Fibroblast of skin of back (primary cell): ENCODE measurements at regions not wholly inside any gene's neighbourhood (a gene's known extent, or its start where the extent isn't known, plus 50 kb on each side); places are given as distances from the start of the nearest gene placed in this dataset.
A peak's percentile ranks its signal among the peaks of the same experiment; 100 is the strongest.

Experiments used
- DNase-seq: peaks from one replicate; pipeline ENCODE4 v3.0.0-alpha.2; 2013

DNA sequence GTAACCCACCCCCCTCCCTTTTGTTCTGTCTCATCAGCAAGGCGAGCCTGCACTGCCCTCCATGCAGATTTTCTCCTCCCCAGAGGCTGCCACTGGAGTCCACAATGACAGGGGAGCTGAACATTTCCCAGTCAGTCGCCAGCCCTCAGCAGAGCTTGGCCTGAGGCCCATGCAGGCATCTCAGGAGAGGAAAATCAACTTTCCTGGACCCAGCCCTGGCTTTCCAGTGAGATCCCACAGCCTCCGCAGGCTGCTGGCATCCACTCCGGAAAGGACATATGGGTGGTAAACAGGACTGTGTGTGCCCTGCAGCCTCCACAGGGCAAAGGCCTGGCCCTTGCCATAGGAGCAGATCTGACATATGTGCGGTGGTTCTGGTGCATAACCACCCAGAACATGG is 253.8 kb downstream of the TNS1 start:
- no peak for DNase-seq

GRCh38 chr2:217746808-217747207 is 256.0 kb downstream of the TNS1 start:
- DNase-seq = no peak

DNA sequence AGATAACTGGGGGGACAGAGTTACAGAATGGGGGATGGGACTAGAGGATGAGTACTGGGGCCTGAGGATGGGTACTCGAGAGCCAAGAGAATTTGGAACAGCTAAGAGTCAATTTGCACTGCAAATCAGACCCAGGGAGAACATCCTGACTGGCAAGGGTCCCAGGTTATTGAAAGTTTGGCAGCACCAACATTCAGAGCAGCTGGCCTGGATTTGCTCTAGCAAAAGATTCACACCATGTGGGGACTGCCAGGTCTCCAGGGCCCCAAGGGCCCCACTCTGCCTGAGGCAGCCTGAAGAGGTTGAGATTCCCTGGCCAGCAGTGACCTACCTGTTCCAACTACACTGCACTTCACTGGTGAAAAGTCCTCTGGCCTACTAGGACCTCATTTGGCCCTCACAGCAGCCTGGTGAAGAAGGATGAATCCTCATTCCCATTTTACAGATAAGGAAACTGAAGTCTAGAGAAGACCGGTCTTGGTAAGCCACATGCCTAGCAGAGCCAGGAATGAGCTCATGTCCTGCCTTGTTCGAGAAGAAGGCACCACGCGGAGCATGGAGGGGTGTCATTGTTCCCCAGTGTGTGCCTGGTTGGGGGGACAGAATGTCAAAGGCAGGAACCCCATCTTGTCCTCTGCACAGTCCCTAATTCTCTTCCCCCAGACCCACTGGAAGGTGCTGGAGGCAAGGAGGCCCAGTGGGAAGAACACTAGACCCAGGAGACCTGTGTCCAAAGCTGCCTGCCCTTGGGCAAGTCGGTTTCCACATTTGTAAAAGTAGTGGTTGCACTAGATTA is 258.6 kb downstream of the TNS1 start:
- no peak for DNase-seq

GRCh38 chr2:217743407-217743806 is 259.4 kb downstream of the TNS1 start:
- no peak for DNase-seq

DNA sequence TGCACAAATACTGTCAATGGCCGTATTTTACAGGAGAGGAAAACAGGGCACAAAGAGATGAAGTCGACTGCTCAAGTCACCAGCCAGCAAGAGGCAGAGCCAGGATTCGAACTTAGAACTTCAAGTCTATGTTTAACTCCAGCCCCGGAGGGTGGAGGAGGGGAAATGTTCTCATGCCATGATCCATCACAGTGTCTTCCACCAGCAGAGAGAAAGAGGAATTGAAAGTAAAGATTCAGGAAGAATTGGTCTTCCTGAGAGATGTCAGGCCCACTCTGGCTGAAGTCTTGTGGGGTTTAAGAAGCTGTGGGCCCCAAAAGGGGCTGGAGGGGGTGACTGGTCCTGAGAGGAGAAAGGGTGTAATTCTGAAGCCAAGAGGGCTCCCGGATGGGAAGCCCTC is 260.0 kb downstream of the TNS1 start:
- DNase-seq = no peak

DNA sequence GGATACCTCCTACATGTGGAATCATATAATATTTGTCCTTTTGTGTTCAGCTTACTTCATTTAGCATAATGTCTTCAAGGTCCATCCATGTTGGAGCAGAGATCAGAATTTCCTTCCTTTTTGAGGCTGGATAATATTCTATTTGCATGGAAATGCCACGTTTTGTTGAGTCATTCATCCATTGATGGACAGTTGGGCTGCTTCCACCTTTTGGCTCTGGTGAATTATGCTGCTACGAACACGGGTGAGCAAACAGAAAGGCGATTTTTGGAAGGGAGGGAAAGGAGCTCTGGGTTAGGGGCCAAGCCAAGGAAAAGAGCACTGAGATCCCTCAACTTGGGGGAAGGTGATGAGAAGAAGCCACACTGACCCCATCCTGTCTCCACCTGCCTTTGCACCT is 260.5 kb downstream of the TNS1 start:
- no peak for DNase-seq

- no peak for DNase-seq
Measured at GRCh38 chr2:217741381-217741955, 261.3 kb downstream of the TNS1 start.

DNA sequence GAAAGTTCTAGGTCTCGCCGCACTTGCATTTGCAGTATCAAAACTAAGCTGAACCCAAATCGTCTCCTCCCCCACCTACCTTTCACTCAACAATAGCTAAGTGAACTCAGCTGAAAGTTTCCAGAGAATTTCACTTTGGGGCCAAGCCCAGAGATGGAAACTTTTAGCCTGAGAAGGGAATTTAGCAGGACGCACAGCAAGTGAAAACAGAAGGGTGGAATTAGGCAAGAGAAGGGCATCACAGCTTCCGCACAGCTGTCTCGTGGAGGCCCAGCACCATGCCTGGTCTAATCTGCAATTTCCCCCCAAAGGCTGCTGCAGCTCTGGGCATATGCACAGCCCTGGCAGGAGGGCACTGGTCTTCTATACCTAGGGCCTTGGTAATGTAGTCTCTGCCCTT is 262.0 kb downstream of the TNS1 start:
- DNase-seq = no peak

DNA sequence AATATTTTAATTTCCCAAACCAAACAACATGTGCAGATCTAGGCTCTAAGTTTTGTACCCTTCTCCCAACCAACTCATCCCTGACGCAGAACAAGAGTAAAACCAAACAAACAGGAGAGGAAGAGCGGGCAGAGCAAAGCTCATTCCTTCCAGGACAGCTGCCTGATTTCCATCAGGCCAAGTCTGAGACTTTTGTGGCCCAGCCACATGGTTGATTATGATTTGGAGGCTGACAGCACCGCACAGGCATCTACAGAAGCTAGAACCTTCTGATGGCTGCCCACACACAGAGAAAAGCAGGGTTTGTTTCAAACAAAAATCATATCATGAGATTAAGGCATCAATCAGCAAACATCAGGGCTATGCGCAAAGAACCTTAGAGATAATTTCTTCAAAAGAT is 262.6 kb downstream of the TNS1 start:
- no peak for DNase-seq

- DNase-seq = no peak
Measured at GRCh38 chr2:217739741-217740140, 263.1 kb downstream of the TNS1 start.

GRCh38 chr2:217738061-217738460 is 264.7 kb downstream of the TNS1 start:
- DNase-seq = no peak

- DNase-seq = no peak
Measured at GRCh38 chr2:217736776-217737550, 265.8 kb downstream of the TNS1 start.

GRCh38 chr2:217735899-217736298 is 266.9 kb downstream of the TNS1 start:
- DNase-seq = no peak

- DNase-seq = no peak
Measured at GRCh38 chr2:217735034-217735433, 267.8 kb downstream of the TNS1 start.

DNA sequence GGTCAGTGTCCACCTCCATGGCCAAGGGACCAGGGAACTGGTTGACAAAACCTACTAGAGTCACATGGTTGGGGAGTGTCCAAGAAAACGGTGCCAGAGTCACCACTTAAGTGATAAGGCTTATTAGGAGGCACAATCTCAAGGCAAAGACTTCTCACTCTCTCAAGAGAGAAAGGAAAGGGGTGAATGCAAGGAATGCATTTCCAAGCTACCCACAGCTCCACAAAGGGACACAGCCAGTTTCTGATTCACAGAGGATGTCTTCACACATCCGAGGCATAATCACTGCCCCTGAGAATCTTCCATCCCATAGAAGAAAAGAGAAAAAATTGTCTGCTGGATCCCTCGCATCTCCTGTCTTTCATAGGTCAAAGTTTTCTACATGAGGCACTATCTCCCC is 269.3 kb downstream of the TNS1 start:
- peak; percentile 49 for DNase-seq

GRCh38 chr2:217732992-217733391 is 269.8 kb downstream of the TNS1 start:
- DNase-seq = peak; percentile 70

- no peak for DNase-seq
Measured at GRCh38 chr2:217731805-217732204, 271.0 kb downstream of the TNS1 start.

GRCh38 chr2:217729421-217730053 is 273.3 kb downstream of the TNS1 start:
- DNase-seq = peak; percentile 58

DNA sequence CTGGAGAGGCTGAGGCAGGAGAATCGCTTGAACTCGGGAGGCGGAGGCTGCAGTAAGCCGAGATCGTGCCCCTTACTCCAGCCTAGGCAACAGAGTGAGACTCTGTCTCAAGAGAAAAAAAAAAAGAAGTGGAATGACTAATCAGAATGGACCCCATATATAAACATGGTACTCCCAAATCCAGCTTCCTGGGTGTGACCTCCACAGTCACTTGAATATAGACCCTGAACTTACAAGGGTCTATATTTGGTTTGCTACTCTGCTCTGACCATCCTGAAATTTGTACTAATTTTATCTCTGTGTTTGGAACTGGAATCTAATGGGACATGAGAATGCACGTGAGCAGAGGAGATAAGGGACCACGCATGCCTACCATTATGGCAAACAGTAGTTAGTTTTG is 275.0 kb downstream of the TNS1 start:
- DNase-seq = peak; percentile 59

- DNase-seq = no peak
Measured at GRCh38 chr2:217725409-217725808, 277.4 kb downstream of the TNS1 start.

GRCh38 chr2:217724471-217724870 is 278.3 kb downstream of the TNS1 start:
- no peak for DNase-seq

DNA sequence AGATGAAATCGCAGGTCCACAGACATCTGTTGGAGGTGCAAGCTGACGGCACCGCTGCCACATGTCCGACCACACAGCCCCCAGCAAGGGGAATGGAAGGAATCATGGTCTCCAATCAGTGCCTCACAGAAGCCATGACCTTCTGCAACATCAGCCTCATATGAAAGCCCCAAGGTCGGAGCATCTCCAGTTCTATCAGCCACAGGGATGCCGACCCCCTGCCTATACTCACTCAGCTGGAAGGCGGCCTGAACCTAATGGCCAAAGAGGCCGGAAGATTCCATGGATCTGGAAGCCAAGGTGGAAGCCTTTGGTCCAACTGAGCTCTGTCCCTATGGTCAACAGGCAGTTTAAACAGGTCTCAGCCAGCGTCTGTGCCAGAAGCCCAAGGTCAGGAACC is 278.8 kb downstream of the TNS1 start:
- DNase-seq = no peak

DNA sequence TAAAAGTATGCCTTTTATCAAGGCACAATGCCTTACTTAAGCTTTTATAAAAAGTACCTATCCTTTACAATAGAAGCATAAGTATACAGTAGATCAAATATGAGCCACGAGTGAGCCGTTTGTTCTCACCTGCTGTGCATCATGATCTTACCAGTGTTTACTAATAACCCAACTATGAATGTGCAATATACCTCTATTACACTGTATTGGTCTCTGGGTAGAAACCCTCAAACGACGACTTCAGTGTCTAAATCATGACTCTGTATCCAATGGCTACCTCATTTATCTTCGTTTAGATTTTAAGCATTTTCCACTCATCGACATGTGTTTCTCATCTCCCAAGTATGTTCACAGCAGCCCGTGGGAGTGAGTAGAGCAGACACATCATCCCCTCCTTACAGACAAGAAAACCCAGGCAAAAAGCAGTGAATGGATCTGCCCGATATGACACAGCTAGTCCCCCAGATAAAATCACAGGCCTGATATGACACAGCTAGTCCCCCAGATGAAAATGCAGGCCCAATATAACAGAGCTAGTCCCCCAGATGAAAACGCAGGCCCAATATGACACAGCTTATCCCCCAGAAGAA is 279.8 kb downstream of the TNS1 start:
- peak; percentile 81 for DNase-seq
